Suprapubic skin (tissue), 4 donors: ENCODE measurements at regions not wholly inside any gene's neighbourhood (a gene's known extent, or its start where the extent isn't known, plus 50 kb on each side); places are given as distances from the start of the nearest gene placed in this dataset.

Experiments
- CTCF ChIP-seq, 2 donors: fragments of 200-600 bp in 1 of 2; fragments of 450-650 bp in 1 of 2; sonication (generic) in 1 of 2; IDR thresholded peaks; one replicate each; pipeline ENCODE4 v1.5.1; 2016 to 2019; ENCODE audit warnings: antibody characterized with exemption in 2 of 2, mild to moderate bottlenecking in 1 of 2, moderate library complexity in 1 of 2
- POLR2A ChIP-seq, 2 donors: fragments of 450-650 bp; IDR thresholded peaks; one replicate each; pipeline ENCODE4 v1.6.1; 2017; ENCODE audit warnings: antibody characterized with exemption in 2 of 2, mild to moderate bottlenecking in 2 of 2, moderate library complexity in 2 of 2
- POLR2AphosphoS5 ChIP-seq, 3 donors: sonication (generic); formaldehyde crosslinking; IDR thresholded peaks; one replicate each; pipeline ENCODE4 v1.6.1; 2017; ENCODE audit warnings: antibody characterized with exemption in 3 of 3

GRCh38 chr21:23217597-23217996, 2219.4 kb downstream of the NCAM2 start:
- no peak for TF ChIP-seq POLR2A (IDR thresholded peaks at IDR 0.05)
- no peak for TF ChIP-seq CTCF (IDR thresholded peaks at IDR 0.05)
- no peak for TF ChIP-seq POLR2AphosphoS5 (IDR thresholded peaks at IDR 0.05)
